ENCODE measurements at regions not wholly inside any gene's neighbourhood (a gene's known extent, or its start where the extent isn't known, plus 50 kb on each side); places are given as distances from the start of the nearest gene placed in this dataset.
"Not testable (repeated sequence)": the region's sequence is repeated elsewhere in the genome, so short reads cannot be mapped to it uniquely, and the experiment has no call there.

DNA sequence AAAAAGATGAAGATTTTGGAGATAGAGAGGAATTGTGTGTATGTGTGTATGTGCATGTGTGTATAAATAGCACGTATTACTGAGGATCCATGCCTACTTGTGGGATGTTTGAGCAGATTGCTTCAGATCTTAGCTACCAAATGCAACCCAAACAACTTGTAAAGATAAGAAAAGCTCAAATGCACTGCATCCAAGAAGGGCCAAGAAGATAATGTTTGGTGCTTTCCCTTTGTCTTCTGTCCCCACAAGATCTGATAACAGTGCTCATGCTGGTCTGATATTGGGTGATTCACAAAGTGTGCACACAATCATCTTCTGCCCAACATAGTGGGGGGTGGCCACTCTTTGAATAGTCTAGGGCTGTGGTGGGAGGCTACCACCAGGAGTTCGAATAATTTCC, 284.8 kb upstream of the CYRIA start:
- no peak for DNase-seq

DNA sequence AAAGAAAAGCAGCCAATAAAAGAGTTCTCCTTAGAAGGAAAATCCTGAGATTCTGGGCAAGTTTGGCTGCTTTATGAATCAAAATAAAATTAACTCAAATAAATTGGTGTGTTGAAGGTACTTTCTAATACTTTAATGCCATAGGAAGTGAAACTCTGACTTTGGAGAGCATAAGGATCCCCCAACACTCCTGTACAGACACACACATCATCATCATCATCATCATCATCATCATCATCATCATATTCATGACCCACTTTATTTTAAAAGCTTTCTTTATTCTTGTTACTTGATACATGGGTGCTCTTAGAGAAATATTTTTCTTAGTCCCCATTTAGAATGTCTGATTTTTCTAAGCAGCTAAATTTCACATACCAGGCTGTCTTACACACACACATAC, 283.1 kb upstream of the CYRIA start:
- no peak for DNase-seq

DNA sequence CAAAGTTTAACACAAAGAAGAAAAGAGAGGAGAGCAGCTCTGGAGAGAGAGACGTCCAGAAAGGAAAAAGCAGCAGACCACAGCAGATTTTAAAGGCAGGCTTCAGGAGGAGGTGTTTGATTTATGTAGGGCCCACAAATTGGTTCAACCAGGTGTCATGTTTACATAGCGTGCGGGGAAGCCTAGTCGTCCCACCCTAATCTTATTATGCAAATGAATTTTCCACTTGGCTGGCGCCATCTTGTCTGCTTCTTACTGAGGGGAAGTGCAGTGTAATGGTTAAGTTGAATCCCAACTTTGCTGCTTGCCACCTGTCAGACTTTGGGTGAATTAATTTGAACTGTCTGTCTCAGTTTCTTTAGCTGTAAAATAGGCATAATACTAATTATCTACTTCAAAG, 282.4 kb upstream of the CYRIA start:
- no peak for DNase-seq

DNA sequence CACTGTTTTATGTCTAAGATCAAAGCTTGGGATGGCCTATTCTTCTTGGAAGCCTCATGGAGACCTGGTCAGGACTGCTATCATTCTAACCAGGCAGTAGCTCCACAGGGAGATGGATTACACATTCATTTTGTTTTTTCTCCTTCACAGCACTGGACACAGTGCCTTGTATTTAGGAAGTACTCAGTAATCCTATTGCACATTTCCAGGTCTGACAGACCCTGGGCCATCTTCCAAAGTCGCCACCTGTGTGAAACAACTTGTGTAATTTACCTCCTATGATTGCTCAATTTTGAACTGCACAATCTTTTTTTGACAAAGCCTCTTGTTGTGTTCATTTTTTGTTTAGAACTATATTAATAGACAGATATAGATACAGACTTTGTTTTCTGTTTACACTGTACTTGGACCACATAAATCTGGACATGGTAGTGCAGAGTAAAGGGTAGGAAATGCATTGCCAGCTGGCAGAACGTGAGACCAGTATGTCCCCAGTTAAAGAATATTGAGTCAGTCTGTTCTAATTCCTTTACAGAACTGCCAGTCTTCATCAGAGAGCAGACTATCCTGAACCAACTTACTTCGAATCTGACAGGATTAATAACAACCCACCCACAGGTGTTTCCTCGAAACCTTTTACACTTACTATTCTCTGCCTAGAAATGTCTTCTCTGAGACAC, 277.8 kb upstream of the CYRIA start:
- DNase-seq: no peak

DNA sequence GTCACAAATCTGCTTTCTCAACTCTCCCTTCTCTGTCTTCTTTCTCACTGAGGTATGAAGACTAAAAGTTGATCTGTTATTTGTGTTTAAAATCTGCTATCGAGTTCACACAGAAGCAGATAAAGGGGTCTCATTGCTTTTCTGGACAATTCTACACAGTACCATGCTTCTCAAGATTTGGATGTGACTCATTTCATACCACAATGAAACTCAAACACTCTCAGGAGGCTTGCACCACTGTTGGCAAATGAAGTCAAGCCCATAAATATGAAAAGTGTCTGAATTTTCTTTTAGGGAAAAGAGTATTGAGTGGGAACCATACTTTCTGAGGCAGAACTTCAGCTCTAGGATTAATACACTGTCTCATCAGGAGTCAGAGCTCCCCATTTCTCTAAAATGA, 274.6 kb upstream of the CYRIA start:
- no peak for DNase-seq

DNA sequence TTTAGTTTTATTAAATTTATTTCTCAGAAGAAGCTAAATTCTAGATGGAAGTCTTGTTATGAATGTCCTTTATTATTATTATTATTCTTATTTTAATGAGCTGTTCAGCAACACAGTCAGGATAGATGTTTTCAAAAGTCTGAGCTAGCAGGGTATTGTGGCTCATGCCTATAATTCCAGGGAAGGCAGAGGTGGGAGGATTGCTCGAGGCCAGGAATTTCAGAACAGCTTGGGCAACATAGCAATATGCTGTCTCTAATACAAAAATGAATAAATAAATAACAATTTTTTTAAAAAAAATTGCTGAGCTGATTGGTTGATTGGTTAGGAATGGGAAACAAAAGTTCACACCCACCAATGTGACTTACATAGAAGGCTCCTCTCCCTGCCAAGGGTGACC, 274.1 kb upstream of the CYRIA start:
- no peak for DNase-seq

DNA sequence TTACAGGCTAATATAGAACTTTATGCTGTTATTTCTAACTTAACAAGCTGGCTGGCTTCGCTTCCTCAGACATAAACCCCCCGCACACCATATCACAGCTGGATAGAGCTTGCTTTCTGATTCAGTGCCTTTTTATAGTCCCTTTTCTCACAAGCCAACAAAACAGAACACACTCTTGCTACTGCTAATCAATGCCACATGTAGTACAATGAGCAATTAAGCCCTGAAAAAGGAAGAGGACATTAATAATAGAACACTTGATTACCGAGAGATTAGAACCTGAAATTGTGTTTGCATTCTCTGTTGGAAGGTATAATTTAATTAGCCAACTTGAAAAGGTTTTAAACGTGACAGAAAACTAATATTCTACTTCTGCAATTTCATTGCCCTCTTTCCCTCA, 267.7 kb upstream of the CYRIA start:
- no peak for DNase-seq

DNA sequence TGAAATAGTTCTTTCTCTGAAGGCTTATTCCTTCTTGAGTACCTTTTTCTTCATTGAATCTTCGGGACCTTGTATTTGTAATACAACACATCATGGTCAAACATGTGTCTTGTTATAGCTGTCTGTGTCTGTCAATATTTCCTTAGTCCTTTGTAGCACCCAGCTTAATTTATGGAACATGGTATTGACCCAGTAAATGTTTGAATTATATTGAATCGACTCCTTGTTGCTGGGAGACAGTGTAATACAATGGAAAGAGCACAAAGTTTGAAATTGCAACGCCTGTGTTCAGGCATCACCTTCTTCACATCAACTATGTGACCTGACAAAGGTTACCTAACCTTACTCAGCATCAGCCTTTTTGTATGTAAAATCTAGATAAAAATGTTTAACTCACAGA, 267.2 kb upstream of the CYRIA start:
- DNase-seq: no peak

DNA sequence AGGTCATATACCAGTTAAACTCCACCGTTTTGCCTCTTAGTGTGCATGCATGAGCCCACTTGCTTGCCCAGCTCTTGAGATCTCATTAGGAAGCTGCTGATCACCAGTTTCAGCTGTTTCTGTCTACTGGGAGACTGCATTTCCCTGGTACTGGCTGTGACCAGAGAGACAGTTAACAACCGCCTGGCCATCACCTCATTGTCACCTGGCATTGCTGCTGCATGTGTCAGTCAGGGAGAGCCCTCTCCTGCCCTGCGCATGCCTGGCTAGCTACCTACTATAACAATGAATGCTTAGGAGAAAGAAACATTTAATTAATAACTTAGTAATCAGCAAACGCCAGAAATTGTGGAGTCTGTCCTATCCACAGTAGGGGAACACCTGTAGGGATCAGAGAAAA, 265.8 kb upstream of the CYRIA start:
- DNase-seq: no peak

DNA sequence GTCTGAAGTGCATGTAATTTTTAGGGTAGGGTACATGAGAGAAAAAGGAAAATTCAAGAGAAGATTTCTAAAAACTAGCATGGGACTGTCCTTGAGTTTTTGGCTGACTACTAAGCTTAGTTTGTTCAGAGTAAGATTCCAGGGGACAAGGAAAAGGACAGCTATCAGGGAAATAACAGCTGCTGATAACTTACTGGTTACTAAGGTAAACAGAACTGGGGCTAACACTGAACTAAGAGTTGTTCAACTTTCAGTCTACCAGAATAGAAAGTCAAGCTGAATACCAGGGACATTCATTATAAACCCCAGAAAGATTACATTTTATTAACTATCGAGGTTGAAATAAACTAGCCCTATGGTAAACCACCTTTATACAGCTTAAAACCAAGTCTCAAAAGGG, 261.8 kb upstream of the CYRIA start:
- DNase-seq: no peak

DNA sequence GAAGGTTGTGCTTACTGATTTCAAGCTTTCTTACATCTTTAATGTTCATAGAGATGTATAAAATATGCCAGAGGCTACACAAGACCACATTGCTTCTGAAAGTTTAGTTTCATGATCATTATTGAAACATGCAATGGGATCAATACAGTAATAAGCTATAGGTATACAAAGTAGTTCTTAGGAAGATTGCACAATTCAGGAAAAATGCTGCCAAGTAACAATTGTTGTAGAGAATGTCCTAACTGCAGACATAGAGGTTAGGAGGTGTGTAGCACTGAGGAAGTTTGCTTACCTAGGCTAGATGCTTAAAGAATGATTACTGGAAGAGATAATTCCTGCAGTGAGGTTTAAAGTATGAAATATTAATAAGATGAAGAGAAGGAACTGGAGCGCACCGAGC, 259.5 kb upstream of the CYRIA start:
- DNase-seq: no peak

DNA sequence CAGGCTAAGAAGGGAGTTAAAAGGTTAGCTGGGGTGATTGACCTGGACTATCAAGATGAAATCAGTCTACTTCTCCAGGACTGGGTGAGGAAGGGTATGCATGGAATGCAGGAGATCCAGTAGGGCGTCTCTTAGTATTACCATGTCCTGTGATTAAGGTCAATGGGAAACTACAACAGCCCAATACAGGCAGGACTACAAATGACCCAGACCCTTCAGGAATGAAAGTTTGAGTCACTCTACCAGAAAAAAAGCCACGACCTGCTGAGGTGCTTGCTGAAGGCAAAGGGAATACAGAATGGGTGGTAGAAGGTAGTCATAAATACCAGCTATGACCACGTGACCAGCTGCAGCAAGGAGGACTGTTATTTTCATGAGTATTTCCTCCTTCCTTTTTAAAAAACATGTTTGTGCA, 249.7 kb upstream of the CYRIA start:
- DNase-seq: not testable (repeated sequence)

DNA sequence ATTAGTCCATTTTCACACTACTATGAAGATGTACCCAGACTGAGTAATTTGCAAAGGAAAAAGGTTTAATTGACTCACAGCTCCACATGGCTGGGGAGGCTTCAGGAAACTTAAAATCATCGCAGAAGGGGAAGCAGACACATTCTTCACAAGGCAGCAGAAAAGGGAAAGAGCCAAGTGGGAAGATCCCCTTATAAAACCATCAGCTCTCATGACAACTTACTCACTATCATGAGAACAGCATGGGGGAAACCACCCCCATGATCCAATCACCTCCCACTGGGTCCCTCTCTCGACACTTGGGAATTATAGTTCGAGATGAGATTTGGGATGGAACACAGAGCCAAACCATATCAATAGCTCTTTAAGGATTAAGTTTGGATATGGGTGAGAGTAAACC, 246.1 kb upstream of the CYRIA start:
- no peak for DNase-seq

DNA sequence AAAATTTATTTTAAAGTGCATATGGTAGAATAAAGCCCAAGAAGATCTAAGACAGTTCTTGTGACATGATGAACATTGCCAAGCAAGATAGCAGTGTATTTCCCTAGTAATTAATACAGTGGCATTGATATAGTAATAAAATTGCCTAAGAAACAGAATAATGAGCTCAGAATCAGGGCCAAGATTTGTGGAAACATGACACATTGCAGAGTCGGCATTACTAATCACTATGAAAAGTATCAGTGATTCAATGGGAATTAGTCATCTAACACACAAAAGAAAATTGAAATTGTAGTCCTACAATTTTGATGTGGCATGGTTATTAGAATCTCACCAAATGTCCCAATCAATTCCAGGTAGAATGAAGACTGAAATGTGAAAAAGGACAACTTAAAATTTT, 243.0 kb upstream of the CYRIA start:
- no peak for DNase-seq

DNA sequence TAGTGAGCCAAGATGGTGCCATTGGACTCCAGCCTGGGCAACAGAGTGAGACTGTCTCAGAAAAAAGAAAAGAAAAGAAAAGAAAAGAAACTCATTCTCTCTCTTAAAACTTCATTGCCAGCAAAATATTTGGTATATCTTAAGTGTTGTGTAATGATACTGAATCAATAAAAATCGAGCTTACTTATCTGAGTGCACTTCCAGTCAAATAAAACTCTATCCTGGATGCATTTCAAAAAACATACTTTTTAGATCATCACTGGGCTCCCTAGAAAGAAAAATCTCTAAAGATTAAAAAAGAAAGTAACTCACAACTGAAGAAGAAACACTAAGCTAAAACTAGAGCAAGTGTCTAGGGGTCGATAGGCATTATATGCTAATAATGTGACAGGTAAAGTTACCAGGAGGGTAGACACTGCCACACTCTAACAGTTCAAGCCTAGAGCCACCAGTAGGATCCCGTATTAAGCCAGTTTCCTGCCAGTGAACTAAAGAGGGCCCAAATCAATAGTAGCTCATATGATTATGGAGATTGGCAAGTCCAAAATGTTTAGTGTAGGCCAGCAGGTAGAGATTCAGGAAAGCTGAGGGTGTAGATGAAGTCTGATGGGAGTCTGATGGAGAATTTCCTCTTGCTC, 242.1 kb upstream of the CYRIA start:
- no peak for DNase-seq

DNA sequence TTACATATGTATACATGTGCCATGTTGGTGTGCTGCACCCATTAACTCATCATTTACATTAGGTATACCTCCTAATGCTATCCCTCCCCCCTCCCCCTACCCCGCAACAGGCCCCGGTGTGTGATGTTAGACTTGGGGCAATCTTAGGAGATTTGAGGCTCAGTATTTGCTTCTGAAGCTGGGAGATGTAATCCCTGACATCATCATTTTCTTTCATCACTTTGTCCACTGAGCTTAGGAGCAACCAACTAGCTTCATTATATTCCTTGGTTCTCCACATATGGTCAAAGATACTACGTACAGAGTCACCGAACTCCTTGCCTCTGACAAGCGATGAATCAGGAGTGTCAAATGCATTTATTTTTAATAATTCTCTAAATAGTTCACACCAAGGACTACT, 239.7 kb upstream of the CYRIA start:
- DNase-seq: not testable (repeated sequence)

DNA sequence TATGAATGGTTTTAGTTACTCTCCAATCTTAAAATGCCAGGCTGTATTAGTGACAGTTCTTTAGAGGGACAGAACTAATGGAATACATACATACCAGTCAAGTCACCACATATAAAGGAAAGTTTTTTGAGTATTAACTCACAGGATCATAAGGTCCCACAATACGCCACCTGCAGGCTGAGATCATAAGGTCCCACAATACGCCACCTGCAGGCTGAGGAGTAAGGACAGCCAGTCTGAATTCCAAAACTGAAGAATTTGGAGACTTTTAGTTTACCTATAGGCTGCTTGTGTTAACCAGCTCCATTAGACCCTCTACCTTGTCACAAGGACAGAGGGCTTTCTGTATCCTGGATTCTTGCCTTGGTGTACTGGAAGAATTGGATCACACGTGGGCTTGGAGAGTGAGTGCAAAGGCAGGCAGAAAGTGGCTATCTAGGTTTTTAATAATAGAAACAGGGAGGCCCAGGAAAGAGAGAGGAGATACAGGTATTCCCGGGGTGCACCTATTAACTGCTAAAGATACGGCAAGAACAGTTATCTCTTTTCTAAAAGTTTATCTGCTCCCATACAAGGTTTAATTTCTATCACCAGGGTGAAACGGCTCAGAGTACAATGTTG, 234.9 kb upstream of the CYRIA start:
- DNase-seq: no peak

DNA sequence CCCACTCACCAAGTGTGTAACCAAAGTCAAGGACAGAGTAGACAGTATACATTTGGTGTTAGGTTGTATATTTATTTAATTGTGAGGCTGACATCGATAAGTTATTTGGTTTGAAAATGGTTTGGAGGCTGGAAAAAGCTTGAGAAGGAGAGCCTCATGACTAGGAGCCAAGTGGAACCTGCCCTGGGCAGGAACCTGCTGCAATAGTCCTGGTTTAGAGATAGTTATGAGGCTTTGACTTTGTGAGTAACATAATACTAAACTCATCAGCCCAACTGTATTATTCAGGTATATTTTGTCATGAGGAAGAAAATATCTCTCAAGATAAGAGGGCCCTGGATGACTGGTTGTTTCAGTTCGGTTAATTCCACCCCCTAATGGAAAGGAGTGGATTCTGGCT, 234.3 kb upstream of the CYRIA start:
- no peak for DNase-seq

DNA sequence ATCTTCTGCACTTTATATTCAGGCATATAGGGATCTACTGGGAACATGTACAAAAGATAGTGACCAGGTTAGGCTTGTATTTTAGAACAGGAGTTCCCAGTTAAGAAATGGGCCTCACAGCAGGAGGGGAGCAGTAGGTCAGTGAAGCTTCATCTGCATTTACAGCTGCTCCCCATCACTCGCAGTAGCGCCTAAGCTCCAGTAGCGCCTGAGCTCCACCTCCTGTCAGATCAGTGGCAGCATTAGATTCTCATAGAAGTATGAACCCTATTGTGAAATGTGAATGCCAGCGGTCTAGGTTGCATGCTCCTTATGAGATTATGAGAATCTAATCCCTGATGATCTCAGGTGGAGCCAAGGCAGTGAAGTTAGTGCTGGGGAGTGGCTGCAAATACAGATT, 224.4 kb upstream of the CYRIA start:
- DNase-seq: no peak

DNA sequence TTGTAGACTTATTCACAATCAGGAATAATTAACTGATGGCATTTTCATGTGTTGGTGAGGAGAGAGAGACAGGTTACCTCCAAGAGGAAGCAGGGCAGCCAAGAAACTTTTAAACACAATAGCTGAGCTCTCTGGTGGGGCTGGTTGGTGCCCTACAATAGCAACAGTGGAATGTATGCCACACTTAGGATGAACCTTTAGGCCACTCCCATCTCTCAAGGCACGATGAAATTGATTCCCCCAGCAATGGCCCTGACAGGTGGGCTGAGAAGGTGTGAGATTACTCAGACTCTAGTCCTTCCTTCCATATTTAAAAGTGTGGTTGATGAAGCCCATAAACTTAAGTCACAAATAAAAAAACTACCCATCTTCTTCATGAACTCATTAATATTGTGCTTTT, 219.4 kb upstream of the CYRIA start:
- DNase-seq: no peak

DNA sequence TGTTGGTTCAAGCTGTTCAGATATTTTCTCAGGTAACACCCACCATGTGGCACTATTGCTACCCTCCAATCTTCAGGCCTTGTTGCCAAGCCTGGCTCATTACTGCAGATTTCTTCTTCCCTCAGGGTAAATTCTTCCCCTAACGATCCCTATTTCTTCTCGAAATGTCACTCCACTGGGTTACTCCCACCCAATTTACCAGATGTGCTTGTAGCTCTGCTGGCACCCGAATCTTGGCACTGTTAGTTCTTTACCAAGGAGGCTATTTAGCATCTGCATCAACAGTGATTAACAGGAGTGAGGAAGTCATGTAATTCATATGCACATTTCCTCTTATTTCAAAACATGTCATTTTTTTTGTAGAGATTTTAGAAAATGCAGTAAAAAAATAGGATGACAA, 217.1 kb upstream of the CYRIA start:
- no peak for DNase-seq

DNA sequence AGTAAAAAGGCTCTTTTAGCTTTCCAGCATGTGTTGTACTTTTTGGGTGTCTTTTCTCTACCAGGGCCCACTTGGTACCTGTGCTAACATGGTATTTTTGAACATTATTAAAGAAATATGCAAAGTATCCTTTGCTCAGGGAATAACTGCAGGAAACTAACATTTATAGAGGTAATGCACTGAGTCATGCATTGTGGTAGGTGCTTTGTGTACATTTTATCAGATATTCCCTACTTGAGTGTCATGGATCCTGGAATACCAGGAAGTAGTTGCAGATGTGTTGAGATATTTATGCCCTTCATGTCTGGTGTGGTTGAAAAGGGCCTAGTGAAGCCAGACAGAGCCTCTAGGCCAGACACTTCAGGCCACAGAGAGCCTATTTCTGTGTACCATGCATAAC, 215.5 kb upstream of the CYRIA start:
- no peak for DNase-seq

DNA sequence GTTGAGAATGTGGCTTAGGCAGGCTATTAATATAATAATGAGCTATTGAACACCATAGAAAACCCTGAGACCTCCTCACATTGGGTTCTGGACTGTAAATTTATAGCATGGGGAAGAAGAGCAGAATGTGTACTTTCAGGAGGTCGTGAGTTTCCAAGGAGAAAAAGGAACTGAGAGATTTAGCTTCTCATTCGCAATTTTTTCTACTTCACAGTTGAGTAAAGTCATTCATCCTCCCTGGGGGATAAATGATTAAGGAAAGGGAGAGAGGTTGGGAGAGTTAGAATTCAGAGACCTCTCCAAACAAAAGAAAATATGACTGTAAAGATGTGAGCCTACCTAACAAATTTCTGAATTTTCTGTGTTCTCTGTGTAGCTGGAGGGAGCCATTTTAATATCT, 205.8 kb upstream of the CYRIA start:
- no peak for DNase-seq

DNA sequence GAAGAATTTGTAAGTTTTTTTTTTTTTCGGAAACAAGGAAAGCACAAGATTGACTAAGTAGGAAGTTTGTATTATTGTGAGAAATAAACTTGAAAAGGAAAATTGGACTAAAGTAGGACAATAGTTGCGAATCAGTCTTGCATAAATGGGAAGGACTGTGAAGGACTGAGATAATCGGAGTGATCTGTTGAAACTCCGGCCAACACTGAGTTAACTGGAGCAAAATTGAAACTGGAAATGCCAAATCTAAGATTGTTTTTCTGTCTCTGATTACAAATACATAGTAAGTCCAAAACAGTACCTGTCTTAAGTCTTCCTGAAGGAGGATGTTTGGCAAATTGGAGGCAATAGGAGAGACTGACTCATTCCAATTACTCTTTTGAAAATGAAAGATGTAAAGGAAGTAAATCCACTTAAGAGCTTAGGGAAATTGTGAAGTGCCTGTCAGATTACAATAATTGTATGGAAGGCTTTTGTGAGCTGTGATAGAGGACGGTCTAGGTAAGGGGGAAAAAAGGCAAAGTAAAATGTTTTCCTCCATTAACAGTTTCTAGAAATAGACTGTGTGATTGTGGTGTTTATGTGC, 204.9 kb upstream of the CYRIA start:
- DNase-seq: no peak
